ENCODE measurements at regions not wholly inside any gene's neighbourhood (a gene's known extent, or its start where the extent isn't known, plus 50 kb on each side); places are given as distances from the start of the nearest gene placed in this dataset.
A peak's percentile ranks its signal among the peaks of the same experiment; 100 is the strongest.

- DNase-seq (ENCODE audit: extremely low spot score, unreplicated experiment), result peak; percentile 94
- Mint-ChIP-seq H3K27me3 (peaks cover 26% of the 10 kb centered on the region), H3K36me3 (no peaks in the 10 kb centered on the region), H3K9me3 (no peaks in the 10 kb centered on the region), H3K4me1 (ENCODE audit: unreplicated experiment) (peaks cover 30% of the 10 kb centered on the region), H3K27ac (peak overlapping the region; percentile 56), H3K4me3 (peak overlapping the region; percentile 44)
- no peak for TF ChIP-seq CTCF (conservative IDR thresholded peaks at IDR 0.05)
These were observed 80.2 kb upstream of the IER5L start for GRCh38 chr9:129258124-129258822.

- Mint-ChIP-seq H3K9me3 (no peaks in the 10 kb centered on the region), H3K27me3 (peaks cover 26% of the 10 kb centered on the region), H3K4me1 (ENCODE audit: unreplicated experiment) (peaks cover 30% of the 10 kb centered on the region), H3K36me3 (no peaks in the 10 kb centered on the region), H3K4me3 (no peak overlapping the region), H3K27ac (no peak overlapping the region)
- DNase-seq (ENCODE audit: extremely low spot score, unreplicated experiment), result no peak
- TF ChIP-seq CTCF (conservative IDR thresholded peaks at IDR 0.05), result no peak
These were observed 79.1 kb upstream of the IER5L start for GRCh38 chr9:129256959-129257713.

GRCh38 chr9:129254566-129255287, 76.7 kb upstream of the IER5L start:
- Mint-ChIP-seq H3K36me3 (no peaks in the 10 kb centered on the region), H3K27ac (no peak overlapping the region), H3K4me3 (no peak overlapping the region), H3K4me1 (ENCODE audit: unreplicated experiment) (peaks cover 30% of the 10 kb centered on the region), H3K27me3 (peaks cover 18% of the 10 kb centered on the region), H3K9me3 (no peaks in the 10 kb centered on the region)
- no peak for TF ChIP-seq CTCF (conservative IDR thresholded peaks at IDR 0.05)
- DNase-seq (ENCODE audit: extremely low spot score, unreplicated experiment), result no peak

GRCh38 chr9:129253803-129254381, 75.8 kb upstream of the IER5L start:
- Mint-ChIP-seq H3K36me3 (no peaks in the 10 kb centered on the region), H3K27ac (no peak overlapping the region), H3K27me3 (peaks cover 9% of the 10 kb centered on the region), H3K9me3 (peaks cover 1% of the 10 kb centered on the region), H3K4me1 (ENCODE audit: unreplicated experiment) (peaks cover 24% of the 10 kb centered on the region), H3K4me3 (no peak overlapping the region)
- DNase-seq (ENCODE audit: extremely low spot score, unreplicated experiment), result no peak
- TF ChIP-seq CTCF (conservative IDR thresholded peaks at IDR 0.05), result no peak

- Mint-ChIP-seq H3K27me3 (peaks cover 8% of the 10 kb centered on the region), H3K36me3 (no peaks in the 10 kb centered on the region), H3K9me3 (peaks cover 4% of the 10 kb centered on the region), H3K4me1 (ENCODE audit: unreplicated experiment) (peaks cover 24% of the 10 kb centered on the region), H3K4me3 (no peak overlapping the region), H3K27ac (no peak overlapping the region)
- no peak for DNase-seq (ENCODE audit: extremely low spot score, unreplicated experiment)
- no peak for TF ChIP-seq CTCF (conservative IDR thresholded peaks at IDR 0.05)
These were observed 75.1 kb upstream of the IER5L start for GRCh38 chr9:129252937-129253802.
